Endothelial cell of umbilical vein (primary cell): ENCODE measurements at regions not wholly inside any gene's neighbourhood (a gene's known extent, or its start where the extent isn't known, plus 50 kb on each side); places are given as distances from the start of the nearest gene placed in this dataset.

ENCODE experiments used
- BruUV-seq: library from RNA; stranded (reverse); fragments of 400-500 nt; replicated peaks from 2 replicates; lab custom pipeline; 2021; lab: Mats Ljungman, UMichigan
- CTCF ChIA-PET: fragments of 300-600, 350-600 bp; sonication (Branson Sonifier 250); formaldehyde crosslinking; loops from one replicate; lab custom pipeline; 2021; ENCODE audit warnings: antibody characterized with exemption, inconsistent platforms; lab: Charles Lee
- POLR2A ChIA-PET: fragments of 300-600, 350-600 bp; sonication (Branson Sonifier 250); formaldehyde crosslinking; loops from one replicate; lab custom pipeline; 2021; ENCODE audit warnings: antibody characterized with exemption, inconsistent platforms; lab: Charles Lee
- DNase-seq: peaks from one replicate; pipeline ENCODE4 v3.0.0-alpha.2; 2011; ENCODE audit warnings: low read depth, low spot score
- FAIRE-seq: peaks from 2 replicates; lab custom pipeline; 2011; peaks lifted over from hg19 to GRCh38; lab: Jason Lieb, UNC
- H2AFZ ChIP-seq: 2 replicates; pipeline ENCODE4 v1.6.0; 2012; ENCODE audit warnings: low read depth, low read length, control low read depth, inconsistent platforms
- H3K27ac ChIP-seq: 2 replicates; pipeline ENCODE4 v1.5.1; 2011; ENCODE audit warnings: low read depth, mild to moderate bottlenecking, control low read depth, low read length, moderate library complexity; ENCODE audit not compliant: insufficient read depth
- H3K27me3 ChIP-seq, 2 experiments: 2 replicates each; pipeline versions ENCODE4 v1.6.0 to v1.6.1; 2011; ENCODE audit warnings: low read length in 2 of 2, mixed read lengths in 1 of 2; ENCODE audit not compliant: control insufficient read depth in 2 of 2, insufficient read depth in 2 of 2
- H3K36me3 ChIP-seq, 2 experiments: 2 replicates in 1 of 2; 3 replicates in 1 of 2; pipeline ENCODE4 v1.5.1; 2011; ENCODE audit warnings: low read length in 2 of 2, mild to moderate bottlenecking in 1 of 2, moderate library complexity in 1 of 2; ENCODE audit not compliant: control insufficient read depth in 2 of 2, insufficient read depth in 2 of 2; ENCODE audit errors: extremely low read depth in 1 of 2
- H3K4me1 ChIP-seq: 3 replicates; pipeline ENCODE4 v1.5.1; 2011; ENCODE audit warnings: mild to moderate bottlenecking, low read length; ENCODE audit not compliant: control insufficient read depth, insufficient read depth; ENCODE audit errors: extremely low read depth
- H3K4me2 ChIP-seq: 2 replicates; pipeline ENCODE4 v1.6.1; 2011; ENCODE audit warnings: low read length, control low read depth, mixed read lengths; ENCODE audit not compliant: insufficient read depth
- H3K4me3 ChIP-seq, 3 experiments: fragments of 200-600 bp in 1 of 3; sonication (generic), shearing (Covaris generic) in 1 of 3; replicated peaks in 1 of 3; 2 replicates each; pipeline ENCODE4 v1.5.1; 2011 to 2016; ENCODE audit warnings: control low read depth in 3 of 3, low read length in 3 of 3, mild to moderate bottlenecking in 2 of 3, inconsistent platforms in 1 of 3, low read depth in 1 of 3, moderate library complexity in 1 of 3; ENCODE audit not compliant: insufficient read depth in 1 of 3
- H3K79me2 ChIP-seq: 2 replicates; pipeline ENCODE4 v1.6.0; 2012; ENCODE audit warnings: low read length, inconsistent platforms; ENCODE audit not compliant: control insufficient read depth, insufficient read depth
- H3K9ac ChIP-seq: replicated peaks from 2 replicates; pipeline ENCODE3; 2011; ENCODE audit warnings: low read length, control low read depth; ENCODE audit not compliant: insufficient read depth; ENCODE audit errors: extremely low read depth
- H3K9me1 ChIP-seq: replicated peaks from 3 replicates; pipeline ENCODE4 v1.6.0; 2011; ENCODE audit warnings: mild to moderate bottlenecking, low read length; ENCODE audit not compliant: control insufficient read depth, insufficient read depth; ENCODE audit errors: extremely low read depth
- H3K9me3 ChIP-seq: replicated peaks from 2 replicates; pipeline ENCODE4 v1.5.1; 2012; ENCODE audit warnings: low read length, inconsistent platforms; ENCODE audit not compliant: control insufficient read depth, insufficient read depth
- H4K20me1 ChIP-seq: replicated peaks from 2 replicates; pipeline ENCODE3; 2011; ENCODE audit warnings: mild to moderate bottlenecking, low read length; ENCODE audit not compliant: control insufficient read depth, insufficient read depth; ENCODE audit errors: extremely low read depth
- CTCF ChIP-seq, 2 donors: IDR thresholded peaks; 1 replicate in 1 of 2; 2 replicates in 1 of 2; pipeline ENCODE4 v1.5.1; 2011; ENCODE audit warnings: low read length in 2 of 2, mild to moderate bottlenecking in 2 of 2, moderate library complexity in 2 of 2, control low read depth in 1 of 2, inconsistent platforms in 1 of 2, low read depth in 1 of 2; ENCODE audit not compliant: insufficient read depth in 1 of 2; ENCODE audit errors: extremely low read depth in 1 of 2
- EZH2 ChIP-seq: IDR thresholded peaks from 2 replicates; pipeline ENCODE4 v1.6.1; 2012; ENCODE audit warnings: borderline replicate concordance, low read depth, mild to moderate bottlenecking, moderate library complexity, low read length, inconsistent platforms; ENCODE audit not compliant: severe bottlenecking
- FOS ChIP-seq: IDR thresholded peaks from 2 replicates; pipeline ENCODE4 v1.6.1; 2011; ENCODE audit warnings: mild to moderate bottlenecking, low read length, moderate library complexity, borderline replicate concordance; ENCODE audit not compliant: insufficient read depth
- GATA2 ChIP-seq: IDR thresholded peaks from 2 replicates; pipeline ENCODE4 v1.7.0; 2011; ENCODE audit warnings: low read depth, mild to moderate bottlenecking, moderate library complexity, mixed read lengths, low read length; ENCODE audit not compliant: insufficient read length, insufficient read depth
- JUN ChIP-seq: IDR thresholded peaks from 2 replicates; pipeline ENCODE4 v1.6.1; 2011; ENCODE audit warnings: borderline replicate concordance, low read depth; ENCODE audit not compliant: insufficient read length, insufficient read depth
- MAX ChIP-seq: IDR thresholded peaks from 2 replicates; pipeline ENCODE4 v1.6.1; 2011; ENCODE audit not compliant: insufficient read depth, insufficient read length
- MYC ChIP-seq: IDR thresholded peaks from one replicate; pipeline ENCODE4 v1.6.1; 2011; ENCODE audit warnings: mild to moderate bottlenecking, low read depth, low read length
- POLR2A ChIP-seq: IDR thresholded peaks from 2 replicates; pipeline ENCODE4 v1.6.1; 2012; ENCODE audit warnings: low read depth, mild to moderate bottlenecking, control low read depth, low read length
- POLR2AphosphoS5 ChIP-seq: IDR thresholded peaks from 2 replicates; pipeline ENCODE4 v1.6.1; 2012; ENCODE audit warnings: low read depth, mild to moderate bottlenecking, control low read depth, low read length, moderate library complexity; ENCODE audit not compliant: insufficient read depth
- dilution Hi-C: fragments of 300-500 bp; cut with MboI; formaldehyde crosslinking; loops from one replicate; pipeline ENCODE4 v1.15.0; 2019; ENCODE audit warnings: low sequenced_read_pairs; ENCODE audit not compliant: extremely low pct_ligation_motif_present
- intact Hi-C: fragments of 100-400 bp; cut with micrococcal nuclease; formaldehyde crosslinking; loops from one replicate; pipeline ENCODE4 v1.10.0; 2022

- Histone ChIP-seq H3K4me3 (no peak overlapping the region), H3K9ac (no peak overlapping the region), H3K9me1 (no peaks in the 10 kb centered on the region), H3K27ac (no peak overlapping the region), H3K4me2 (no peak overlapping the region), H3K9me3 (no peaks in the 10 kb centered on the region), H3K36me3 (no peaks in the 10 kb centered on the region), H2AFZ (no peak overlapping the region), H4K20me1 (no peaks in the 10 kb centered on the region), H3K4me1 (no peaks in the 10 kb centered on the region), H3K79me2 (peaks cover 41% of the 10 kb centered on the region), H3K27me3 (no peaks in the 10 kb centered on the region)
- dilution Hi-C loops = no loop called here
- CTCF ChIA-PET = no interaction called here
- TF ChIP-seq EZH2 = no peak
- TF ChIP-seq POLR2A = no peak
- no peak for TF ChIP-seq POLR2AphosphoS5
- no peak for TF ChIP-seq JUN
- no peak for TF ChIP-seq CTCF (IDR thresholded peaks at IDR 0.05; ENCODE audit: extremely low read depth in 1 of 2, insufficient read depth in 1 of 2, low read depth in 1 of 2, low read length in 2 of 2)
- TF ChIP-seq MAX = no peak
- no peak for TF ChIP-seq MYC
- no peak for TF ChIP-seq GATA2
- no peak for TF ChIP-seq FOS
- POLR2A ChIA-PET = no interaction called here
- BruUV-seq = no TSS peak
- intact Hi-C loops = no loop called here
- FAIRE-seq = no peak
- no peak for DNase-seq
Observed at GRCh38 chr6:158255275-158255988, 56.8 kb upstream of the TULP4 start.
